ENCODE measurements at regions not wholly inside any gene's neighbourhood (a gene's known extent, or its start where the extent isn't known, plus 50 kb on each side); places are given as distances from the start of the nearest gene placed in this dataset.

- Mint-ChIP-seq H3K4me1 (peaks cover 8% of the 10 kb centered on the region; the same call in 2 of the 3 replicates), H3K9me3 (peaks cover 5% of the 10 kb centered on the region; the same call in 2 of the 3 replicates), H3K36me3 (ENCODE audit: low read depth) (no peaks in the 10 kb centered on the region; the same call in 2 of the 3 replicates), H3K27ac (no peak overlapping the region), H3K4me3 (no peak overlapping the region), H3K27me3 (ENCODE audit: insufficient read depth, low read depth, poor library complexity) (no peaks in the 10 kb centered on the region)
- no peak overlapping the region for H3K27ac ChIP-seq (ENCODE audit: low read depth)
- no peak overlapping the region for H3K4me2 ChIP-seq
- no peaks in the 10 kb centered on the region for H4K20me1 ChIP-seq (replicated peaks; ENCODE audit: insufficient read depth)
- H2AFZ ChIP-seq = no peak overlapping the region
- H3K9me2 ChIP-seq (ENCODE audit: insufficient read depth) = no peaks in the 10 kb centered on the region
- DNase-seq (ENCODE audit: low spot score) (no peak), ATAC-seq (no peak)
- H3F3A ChIP-seq (replicated peaks; ENCODE audit: low read depth) = no peaks in the 10 kb centered on the region
- no peaks in the 10 kb centered on the region for H3K27me3 ChIP-seq (ENCODE audit: insufficient read depth)
- no peaks in the 10 kb centered on the region for H3K4me1 ChIP-seq (ENCODE audit: insufficient read depth)
- H3K36me3 ChIP-seq (ENCODE audit: insufficient read depth) = no peaks in the 10 kb centered on the region
- H3K79me2 ChIP-seq (replicated peaks; ENCODE audit: insufficient read depth) = no peaks in the 10 kb centered on the region
- H3K4me3 ChIP-seq = no peak overlapping the region
- TF ChIP-seq JUNB (IDR thresholded peaks at IDR 0.05; ENCODE audit: unreplicated experiment) (no peak), ZNF114 (CRISPR knock-in tag; IDR thresholded peaks at IDR 0.05) (no peak), REST (IDR thresholded peaks at IDR 0.05; ENCODE audit: unreplicated experiment) (no peak), ETS1 (IDR thresholded peaks at IDR 0.05) (no peak), NANOG (IDR thresholded peaks at IDR 0.05; ENCODE audit: borderline replicate concordance) (no peak), ZNF462 (CRISPR knock-in tag; IDR thresholded peaks at IDR 0.05) (no peak), EZH2 (IDR thresholded peaks at IDR 0.05; ENCODE audit: low read depth, unreplicated experiment) (no peak), CREB1 (CRISPR knock-in tag; IDR thresholded peaks at IDR 0.05; ENCODE audit: low read depth) (no peak), CTCF (conservative IDR thresholded peaks at IDR 0.05; ENCODE audit: low read depth in 2 of 2) (no peak), POLR2AphosphoS5 (IDR thresholded peaks at IDR 0.05; ENCODE audit: low read depth) (no peak), ZNF331 (CRISPR knock-in tag; IDR thresholded peaks at IDR 0.05; ENCODE audit: low read depth) (no peak), STAT1 (IDR thresholded peaks at IDR 0.05; ENCODE audit: unreplicated experiment) (no peak), EZH2phosphoT487 (IDR thresholded peaks at IDR 0.05; ENCODE audit: unreplicated experiment) (no peak)
Observed at GRCh38 chr3:18054625-18055024, 312.2 kb upstream of the TBC1D5 start.
